GM19239 (cell line): ENCODE measurements at regions not wholly inside any gene's neighbourhood (a gene's known extent, or its start where the extent isn't known, plus 50 kb on each side); places are given as distances from the start of the nearest gene placed in this dataset.
"Not testable (repeated sequence)": the region's sequence is repeated elsewhere in the genome, so short reads cannot be mapped to it uniquely, and the experiment has no call there.

Experiments used
- DNase-seq: peaks from one replicate; pipeline ENCODE4 v3.0.0; 2011; ENCODE audit warnings: low spot score; ENCODE audit not compliant: insufficient read length
- FAIRE-seq: peaks from 2 replicates; lab custom pipeline; 2011; peaks lifted over from hg19 to GRCh38; lab: Jason Lieb, UNC

DNA sequence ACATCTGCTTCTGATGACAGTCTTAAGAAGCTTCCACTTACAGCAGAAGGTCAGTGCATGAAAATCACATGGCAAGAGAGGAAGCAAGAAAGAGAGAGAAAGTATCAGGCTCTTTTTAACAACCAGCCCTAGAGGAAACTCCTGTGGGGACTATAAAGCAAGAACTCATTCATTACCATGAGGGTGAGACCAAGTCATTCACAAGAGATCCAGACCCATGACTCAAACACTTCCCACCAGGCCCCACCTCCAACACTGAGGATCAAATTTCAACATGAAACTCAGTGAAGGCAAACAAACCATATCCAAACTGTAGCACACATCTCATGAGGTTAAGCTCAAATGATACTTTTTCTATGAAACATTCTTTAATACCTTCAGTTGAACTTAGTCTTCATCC, 643.2 kb upstream of the SYNCRIP start:
- no peak for FAIRE-seq
- DNase-seq = no peak

DNA sequence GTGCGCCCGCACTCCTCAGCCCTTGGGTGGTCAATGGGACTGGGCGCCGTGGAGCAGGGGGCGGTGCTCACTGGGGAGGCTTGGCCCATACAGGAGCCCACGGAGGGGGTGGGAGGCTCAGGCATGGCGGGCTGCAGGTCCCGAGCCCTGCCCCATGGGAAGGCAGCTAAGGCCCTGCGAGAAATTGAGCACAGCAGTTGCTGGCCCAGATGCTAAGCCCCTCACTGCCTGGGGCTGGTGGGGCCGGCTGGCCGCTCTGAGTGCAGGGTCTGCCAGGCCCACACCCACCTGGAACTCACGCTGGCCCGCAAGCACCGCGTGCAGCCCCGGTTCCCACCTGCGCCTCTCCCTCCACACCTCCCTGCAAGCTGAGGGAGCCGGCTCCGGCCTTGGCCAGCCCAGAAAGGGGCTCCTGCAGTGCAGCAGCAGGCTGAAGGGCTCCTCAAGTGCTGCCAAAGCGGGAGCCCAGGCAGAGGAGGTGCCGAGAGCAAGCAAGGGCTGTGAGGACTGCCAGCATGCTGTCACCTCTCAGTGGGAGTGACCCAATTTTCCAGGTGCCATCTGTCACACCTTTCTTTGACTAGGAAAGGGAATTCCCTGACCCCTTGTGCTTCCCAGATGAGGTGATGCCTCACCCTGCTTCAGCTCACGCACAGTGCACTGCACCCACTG, 642.3 kb upstream of the SYNCRIP start:
- FAIRE-seq, DNase-seq: not testable (repeated sequence)

DNA sequence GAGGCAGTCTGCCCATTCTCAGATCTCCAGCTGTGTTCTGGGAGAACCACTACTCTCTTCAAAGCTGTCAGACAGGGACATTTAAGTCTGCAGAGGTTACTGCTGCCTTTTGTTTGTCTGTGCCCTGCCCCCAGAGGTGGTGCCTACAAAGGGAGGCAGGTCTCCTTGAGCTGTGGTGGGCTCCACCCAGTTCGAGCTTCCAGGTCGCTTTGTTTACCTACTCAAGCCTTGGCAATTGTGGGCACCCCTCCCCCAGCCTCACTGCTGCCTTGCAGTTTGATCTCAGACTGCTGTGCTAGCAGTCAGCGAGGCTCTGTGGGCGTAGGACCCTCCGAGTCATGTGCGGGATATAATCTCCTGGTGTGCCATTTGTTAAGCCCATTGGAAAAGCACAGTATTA, 640.9 kb upstream of the SYNCRIP start:
- FAIRE-seq, DNase-seq: not testable (repeated sequence)

DNA sequence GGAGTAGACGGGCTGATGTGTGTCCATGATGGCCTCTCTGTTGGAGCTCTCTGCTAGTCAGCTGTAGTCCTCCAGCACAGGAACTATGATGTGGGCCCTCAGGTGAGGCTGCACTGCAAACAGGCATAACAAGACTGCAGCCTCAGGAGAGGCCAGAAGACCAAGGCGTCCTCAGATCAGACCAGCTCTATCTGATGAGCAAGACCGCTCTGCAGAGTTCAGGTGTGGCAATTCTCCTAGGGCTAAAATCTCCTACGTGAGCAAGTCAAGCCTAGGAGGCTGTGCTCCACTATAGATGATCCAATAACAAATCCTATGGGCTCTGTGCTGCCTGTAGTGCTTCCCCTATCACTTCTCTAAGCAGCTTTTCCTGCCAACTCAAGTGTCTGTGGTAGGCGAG, 633.4 kb upstream of the SYNCRIP start:
- FAIRE-seq (no peak), DNase-seq (no peak)

DNA sequence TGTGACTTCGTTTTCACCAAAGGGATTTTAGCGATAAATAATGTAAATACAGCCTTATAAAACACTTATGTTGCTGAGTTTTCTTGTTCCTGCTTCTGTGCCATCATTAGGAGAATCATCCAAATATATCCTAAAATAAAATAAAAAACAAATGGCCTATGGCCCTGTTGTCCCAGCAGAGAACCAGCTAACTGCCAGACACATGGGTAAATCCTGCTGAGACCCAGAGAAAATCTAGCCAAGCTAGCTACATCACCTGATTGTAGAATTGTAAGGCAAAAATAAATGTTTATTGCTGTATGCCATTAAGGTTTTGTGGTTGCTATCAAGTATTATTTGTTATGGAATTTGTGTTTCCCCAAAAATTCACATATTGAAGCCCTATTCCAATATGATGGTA, 631.2 kb upstream of the SYNCRIP start:
- DNase-seq (no peak), FAIRE-seq (no peak)

DNA sequence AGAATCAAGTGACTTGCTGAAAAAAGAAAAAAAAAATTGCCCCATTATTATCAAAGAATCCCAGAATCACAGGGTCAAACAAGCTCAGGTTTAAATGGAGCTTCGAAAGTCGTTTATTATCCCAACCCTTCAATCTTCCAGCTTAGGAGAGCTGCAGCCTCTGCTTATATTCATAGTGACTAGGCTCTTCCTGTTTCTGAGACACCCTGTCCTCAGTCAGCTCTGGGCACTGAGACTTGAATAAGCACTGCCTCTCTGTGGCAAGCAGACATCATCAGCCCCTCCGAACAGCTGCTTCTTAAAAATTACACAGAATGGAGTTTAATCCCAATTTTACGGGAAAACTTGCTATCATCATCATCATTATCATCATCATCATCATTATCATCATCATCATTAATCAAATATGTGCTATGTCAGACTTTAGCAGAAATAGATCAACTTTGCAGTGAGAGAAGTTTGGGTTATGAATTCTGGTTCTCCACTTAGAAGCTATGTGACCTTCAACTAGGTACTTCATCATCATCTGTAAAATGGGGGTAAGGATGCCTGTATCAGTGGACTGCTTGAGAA, 614.0 kb upstream of the SYNCRIP start:
- FAIRE-seq (no peak), DNase-seq (no peak)

DNA sequence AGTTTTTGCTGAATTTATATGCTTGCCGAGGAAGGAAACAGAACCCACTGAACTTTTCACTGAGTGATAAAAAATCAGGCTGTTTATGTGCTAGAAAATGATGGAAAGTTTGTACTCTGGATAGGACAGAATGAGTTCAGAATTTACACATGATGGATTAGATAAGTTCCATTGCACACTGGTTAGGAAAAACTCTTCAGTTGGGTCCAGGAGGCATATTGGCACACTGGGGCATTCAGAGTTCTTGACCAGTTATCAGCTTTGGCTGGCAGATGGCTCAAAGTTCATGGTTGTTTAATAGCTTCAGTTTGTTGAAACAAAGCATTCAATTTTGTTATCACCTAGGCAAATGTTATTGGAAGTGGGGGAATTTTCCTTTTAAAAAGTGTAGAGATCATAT, 613.3 kb upstream of the SYNCRIP start:
- FAIRE-seq (no peak), DNase-seq (no peak)

DNA sequence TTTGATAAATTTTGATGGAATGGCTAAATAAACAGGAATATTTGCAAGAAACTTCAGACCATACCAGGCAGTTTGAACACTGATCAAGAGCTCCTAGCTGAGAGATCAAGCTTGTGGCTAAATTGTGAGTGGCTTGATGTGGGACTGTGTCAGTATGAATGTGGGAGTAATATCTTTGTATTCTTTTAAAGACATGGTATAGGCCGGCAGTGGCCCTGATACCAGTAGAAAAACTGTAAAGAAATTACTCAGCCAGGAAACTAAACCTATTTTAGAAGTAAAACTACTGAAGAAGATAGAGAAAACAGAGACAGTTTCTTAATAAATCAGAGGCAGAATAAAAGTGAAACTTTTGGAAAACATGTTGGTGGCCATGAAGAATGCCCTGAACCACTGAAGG, 608.4 kb upstream of the SYNCRIP start:
- FAIRE-seq = no peak
- no peak for DNase-seq

DNA sequence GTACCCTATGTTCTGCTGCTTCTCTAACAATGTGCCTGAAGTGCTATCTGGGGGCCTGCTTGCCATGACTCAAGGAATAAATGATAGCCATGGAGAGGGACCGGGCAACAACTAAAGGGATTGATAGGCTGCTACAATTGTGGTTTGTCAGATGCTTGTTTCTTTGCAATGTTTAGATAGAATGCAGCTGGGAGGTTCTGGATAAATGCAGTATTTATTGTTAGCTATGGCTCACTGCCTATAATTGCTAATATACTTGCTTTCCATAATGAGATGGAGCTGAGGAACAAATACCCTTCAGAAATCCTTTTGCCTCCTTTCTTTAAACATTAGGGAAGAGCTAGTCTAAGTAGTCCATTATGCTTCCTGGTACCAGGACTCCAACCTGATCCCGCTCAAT, 575.2 kb upstream of the SYNCRIP start:
- no peak for FAIRE-seq

DNA sequence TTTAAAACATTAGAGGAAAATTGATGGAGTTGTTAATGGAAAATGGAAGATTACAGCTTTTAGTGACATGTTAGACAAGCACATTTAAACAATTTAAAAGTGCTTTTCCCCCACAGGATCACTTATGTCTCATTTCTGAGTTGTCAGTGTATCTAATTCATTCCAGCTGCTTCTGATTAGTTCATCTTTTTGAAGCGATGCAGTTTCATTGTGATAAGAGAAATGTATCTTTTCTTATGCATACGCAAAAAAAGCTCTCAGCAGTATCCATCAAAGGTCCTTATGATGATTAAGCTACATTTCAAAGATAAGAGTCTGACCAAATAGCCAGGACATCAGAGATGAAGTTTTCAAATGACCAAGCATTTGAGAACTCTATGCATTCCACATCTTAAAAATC, 572.6 kb upstream of the SYNCRIP start:
- FAIRE-seq = no peak

More for the DNA sequence above, 575.2 kb upstream of the SYNCRIP start:
- no peak for DNase-seq

DNA sequence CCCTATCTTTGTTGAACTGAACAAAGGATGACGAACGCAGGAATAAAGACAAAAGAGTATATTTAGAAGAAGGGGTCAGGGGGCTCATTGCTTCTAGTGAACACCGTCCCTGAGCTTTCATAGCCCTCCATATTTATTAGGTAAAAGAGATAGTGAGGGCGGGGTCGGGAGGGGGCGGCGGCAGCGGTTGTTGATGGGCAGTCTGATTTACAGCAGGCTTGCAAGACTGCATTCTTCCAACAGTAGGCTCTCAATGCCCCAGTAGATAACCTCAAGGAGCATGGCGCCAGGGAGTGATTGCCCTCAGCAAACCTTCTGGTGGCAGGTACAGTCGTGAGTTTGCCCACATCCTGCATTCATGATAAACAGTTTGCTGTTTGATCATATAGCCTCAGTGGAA, 563.3 kb upstream of the SYNCRIP start:
- FAIRE-seq (no peak), DNase-seq (no peak)

More for the DNA sequence above, 572.6 kb upstream of the SYNCRIP start:
- no peak for DNase-seq

DNA sequence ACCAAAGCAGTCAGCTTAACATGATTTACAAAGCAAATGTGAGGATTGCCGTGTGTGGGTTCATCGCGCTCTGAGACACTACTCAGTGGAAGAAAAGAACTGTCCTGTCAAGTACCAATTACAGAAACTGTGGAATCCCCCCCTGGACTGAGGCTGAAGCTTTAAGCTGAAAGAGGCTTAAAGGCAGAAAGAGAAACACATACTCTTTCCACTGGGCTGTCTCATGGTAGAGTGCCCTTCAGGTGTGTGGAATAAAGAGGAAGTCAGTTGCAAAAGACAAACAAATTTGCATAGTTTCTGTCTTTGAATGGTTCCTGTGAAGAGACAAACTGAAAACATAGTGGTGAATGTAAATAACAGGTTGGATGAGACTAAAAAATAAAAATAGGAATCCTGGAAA, 560.4 kb upstream of the SYNCRIP start:
- no peak for DNase-seq
- FAIRE-seq = no peak

DNA sequence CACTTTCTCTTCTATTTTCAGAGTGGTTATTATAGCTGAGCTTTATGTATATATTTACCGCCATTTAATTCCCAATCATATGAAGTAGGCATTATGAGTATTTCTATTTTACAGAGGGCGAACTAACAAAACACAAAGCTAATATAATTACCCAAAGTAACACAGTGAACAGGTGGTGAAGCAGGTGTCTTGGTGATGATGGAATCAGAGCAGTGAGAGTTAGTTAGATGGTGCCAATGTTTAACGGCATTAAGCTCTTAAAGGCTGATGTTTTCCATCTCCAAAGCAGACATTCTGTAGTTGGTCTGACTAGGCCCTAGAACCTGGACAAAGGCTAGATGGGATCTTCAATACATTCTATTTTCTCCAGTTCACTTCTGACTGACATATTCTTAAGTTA, 551.1 kb upstream of the SYNCRIP start:
- no peak for FAIRE-seq
- no peak for DNase-seq

DNA sequence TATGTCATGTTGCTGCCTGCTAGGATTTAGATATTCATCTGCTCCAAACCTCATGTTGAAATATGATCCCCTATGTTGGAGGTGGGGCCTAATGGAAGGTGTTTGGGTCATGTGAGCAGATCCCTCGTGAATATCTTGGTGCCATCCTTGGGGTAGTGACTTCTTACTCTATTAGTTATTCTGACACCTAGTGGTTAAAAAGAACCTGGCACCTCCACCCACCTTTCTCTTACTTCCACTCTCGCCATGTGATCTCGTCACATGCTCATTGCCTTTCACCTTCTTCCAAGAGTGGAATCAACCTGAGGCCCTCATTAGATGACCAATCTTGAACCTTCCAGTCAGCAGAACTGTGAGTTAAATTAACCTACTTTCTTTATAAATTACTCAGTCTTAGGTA, 549.4 kb upstream of the SYNCRIP start:
- peak; percentile 9 for DNase-seq
- FAIRE-seq = peak; percentile 40

DNA sequence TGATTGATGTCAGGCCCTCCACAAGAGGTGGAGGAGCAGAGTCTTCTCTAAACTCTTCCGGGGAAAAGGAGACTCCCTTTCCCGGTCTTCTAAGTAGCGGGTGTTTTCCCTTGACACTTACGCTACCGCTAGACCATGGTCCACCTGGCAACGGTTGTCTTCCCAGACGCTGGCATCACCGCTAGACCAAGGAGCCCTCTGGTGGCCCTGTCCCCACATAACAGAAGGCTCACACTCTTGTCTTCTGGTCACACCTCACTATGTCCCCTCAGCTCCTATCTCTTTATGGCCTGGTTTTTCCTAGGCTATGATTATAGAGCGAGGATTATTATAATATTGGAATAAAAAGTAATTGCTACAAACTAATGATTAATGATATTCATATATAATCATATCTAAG, 532.5 kb upstream of the SYNCRIP start:
- DNase-seq = not testable (repeated sequence)

DNA sequence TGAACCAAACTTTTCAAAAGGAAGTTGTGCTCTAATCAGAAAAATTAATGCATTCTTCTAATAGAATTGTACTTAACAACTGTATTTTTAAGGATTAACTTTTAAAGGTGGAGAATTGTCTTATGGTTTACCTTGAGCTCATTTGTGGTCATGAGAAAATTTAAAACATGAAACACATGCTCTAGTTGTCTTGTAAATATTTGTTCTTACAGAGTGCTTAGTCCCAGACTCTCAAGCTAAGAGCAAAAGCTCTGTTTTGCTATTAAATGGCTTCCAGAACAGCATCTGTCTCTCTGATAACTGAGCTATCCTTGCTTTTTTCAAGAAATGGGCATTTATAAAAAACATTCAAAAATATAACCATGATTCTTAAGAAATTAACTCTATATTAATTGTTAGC, 512.2 kb upstream of the SYNCRIP start:
- FAIRE-seq = no peak

More for the DNA sequence above, 532.5 kb upstream of the SYNCRIP start:
- peak; percentile 35 for FAIRE-seq

DNA sequence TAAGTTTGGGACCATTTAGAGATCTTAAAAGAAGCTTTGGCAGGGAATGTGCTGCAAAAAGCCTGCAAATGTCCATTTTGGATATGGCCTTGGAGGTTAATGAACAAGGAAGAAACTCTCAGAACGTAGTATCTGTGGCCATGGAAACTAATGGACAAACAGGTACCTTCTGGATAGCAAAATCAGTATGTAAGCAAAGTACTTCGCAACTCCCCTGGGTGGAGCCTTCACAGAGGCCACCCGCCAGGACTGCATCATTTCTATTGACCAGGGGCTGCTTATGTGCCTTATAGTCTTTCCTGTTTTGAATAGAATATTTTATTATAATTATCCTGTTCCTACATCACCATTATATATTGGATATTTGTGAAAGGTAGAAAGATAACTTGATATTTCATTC, 510.8 kb upstream of the SYNCRIP start:
- FAIRE-seq = no peak
- no peak for DNase-seq

More for the DNA sequence above, 512.2 kb upstream of the SYNCRIP start:
- DNase-seq = no peak

DNA sequence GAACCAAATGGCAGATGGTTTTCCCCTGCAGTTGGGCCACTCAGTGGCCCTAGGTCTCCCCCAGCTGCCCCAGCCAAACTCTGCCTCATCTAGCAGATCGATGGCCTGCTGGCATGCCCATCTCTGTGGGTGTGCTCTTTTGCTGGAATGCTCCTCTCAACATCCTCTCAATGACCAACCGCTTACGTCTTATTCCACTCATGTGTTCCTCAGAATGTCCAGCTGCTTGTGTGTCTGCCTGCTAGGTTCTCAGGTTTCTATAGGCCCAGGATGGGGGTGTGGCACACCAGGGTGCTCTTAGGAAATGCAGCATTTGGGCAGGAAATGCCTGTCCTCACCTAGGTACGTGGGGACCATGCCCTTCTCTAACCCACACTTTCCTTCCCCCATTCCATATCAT, 509.9 kb upstream of the SYNCRIP start:
- DNase-seq (no peak), FAIRE-seq (no peak)

DNA sequence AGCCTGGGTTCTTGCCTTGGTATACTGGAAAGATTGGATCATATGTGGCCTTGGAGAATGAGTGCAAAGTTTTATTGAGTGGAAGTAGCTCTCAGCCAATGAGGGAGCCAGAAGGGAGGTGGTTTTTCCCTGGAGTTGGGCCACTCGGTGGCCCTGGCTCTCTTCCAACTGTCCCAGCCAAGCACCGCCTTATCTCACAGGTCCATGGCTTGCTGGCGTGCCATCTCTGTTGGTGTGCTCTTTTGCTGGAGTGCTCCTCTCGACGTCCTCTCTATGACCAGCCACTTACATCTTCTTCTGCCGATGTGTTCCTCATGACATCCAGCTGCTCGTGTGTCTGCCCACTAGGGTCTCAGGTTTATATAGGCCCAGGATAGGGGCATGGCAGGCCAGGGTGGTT, 505.9 kb upstream of the SYNCRIP start:
- FAIRE-seq = no peak

DNA sequence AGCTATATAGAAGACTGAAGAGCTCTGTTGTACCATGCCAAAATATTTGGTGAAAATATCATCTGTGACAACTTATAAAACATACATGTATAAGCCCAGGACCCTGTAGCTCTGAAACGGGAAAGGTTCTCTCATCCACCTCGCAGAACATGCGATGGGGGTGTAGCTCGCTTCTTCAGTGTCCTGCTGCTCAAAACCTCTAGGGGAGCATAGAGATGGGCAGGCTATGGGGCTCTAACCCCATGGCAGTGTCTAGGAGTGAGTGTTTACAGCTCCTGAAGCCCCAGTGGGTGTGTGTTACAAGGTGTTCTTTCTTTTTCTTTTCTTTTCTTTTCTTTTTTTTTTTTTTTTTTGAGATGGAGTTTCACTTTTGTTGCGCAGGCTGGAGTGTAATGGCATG, 505.2 kb upstream of the SYNCRIP start:
- no peak for DNase-seq
- no peak for FAIRE-seq

More for the DNA sequence above, 505.9 kb upstream of the SYNCRIP start:
- no peak for DNase-seq

DNA sequence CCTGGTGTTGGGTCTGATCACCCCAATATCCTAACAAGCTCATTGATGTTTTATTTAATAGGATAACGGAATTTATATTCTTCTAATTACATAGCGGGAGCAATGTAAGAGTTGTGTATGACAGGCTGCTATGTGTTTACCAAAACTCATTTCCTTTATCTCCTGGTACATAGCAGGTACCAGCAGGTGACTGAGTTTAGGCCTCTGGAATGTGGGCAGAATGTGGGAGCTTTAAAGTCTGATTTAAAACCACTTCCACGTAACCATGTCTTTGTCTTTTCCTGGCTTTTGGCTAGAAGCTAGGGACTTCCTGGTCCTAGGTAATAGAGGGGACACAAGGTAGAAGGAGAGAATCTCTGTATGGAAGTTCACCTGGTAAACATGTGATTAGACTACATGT, 504.6 kb upstream of the SYNCRIP start:
- no peak for FAIRE-seq
- DNase-seq = no peak

DNA sequence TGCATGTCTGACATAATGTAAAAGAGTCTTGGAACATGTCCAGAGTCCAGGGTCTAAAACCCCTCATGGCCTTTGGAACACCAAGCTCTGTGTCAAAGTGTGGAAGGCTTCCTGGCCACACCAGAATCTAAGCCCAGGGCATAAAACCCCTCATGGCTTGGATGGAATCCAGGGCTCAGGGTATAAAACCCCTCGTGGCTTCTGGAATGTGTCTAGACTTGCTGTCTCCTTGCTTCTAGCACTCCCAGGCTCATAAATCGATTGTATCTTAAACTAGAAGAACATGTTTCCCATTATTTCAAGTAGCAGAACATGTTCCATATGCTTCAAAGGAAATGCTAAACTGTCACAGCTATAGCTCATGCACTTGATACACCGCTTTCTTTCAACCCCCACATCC, 504.1 kb upstream of the SYNCRIP start:
- FAIRE-seq, DNase-seq: not testable (repeated sequence)
